A673 (cell line): ENCODE measurements at regions not wholly inside any gene's neighbourhood (a gene's known extent, or its start where the extent isn't known, plus 50 kb on each side); places are given as distances from the start of the nearest gene placed in this dataset.
A peak's percentile ranks its signal among the peaks of the same experiment; 100 is the strongest.

Source experiments
- BruUV-seq: library from RNA; stranded (reverse); fragments of 400-500 nt; replicated peaks from 2 replicates; lab custom pipeline; 2021; lab: Mats Ljungman, UMichigan
- CTCF ChIA-PET: fragments of 300-600 bp; sonication (Branson Sonifier 250); formaldehyde crosslinking; loops from one replicate; lab custom pipeline; 2022; ENCODE audit warnings: antibody characterized with exemption; lab: Charles Lee
- POLR2A ChIA-PET: fragments of 300-600 bp; sonication (Branson Sonifier 250); formaldehyde crosslinking; loops from one replicate; lab custom pipeline; 2022; ENCODE audit warnings: antibody characterized with exemption; ENCODE audit not compliant: low non-redundant PET; lab: Charles Lee
- DNase-seq: peaks from one replicate; pipeline ENCODE4 v3.0.0-alpha.2; 2015; ENCODE audit warnings: low spot score
- H3K27ac ChIP-seq: fragments of 200-600 bp; sonication (generic); 2 replicates; pipeline ENCODE4 v1.5.1; 2016; ENCODE audit warnings: mixed run types, low read depth, mild to moderate bottlenecking, mixed read lengths, antibody characterized with exemption, low read length; ENCODE audit not compliant: poor library complexity, severe bottlenecking
- H3K27me3 ChIP-seq: fragments of 200-600 bp; sonication (generic); replicated peaks from 2 replicates; pipeline ENCODE4 v1.6.1; 2017; ENCODE audit warnings: mixed run types, low read depth, mild to moderate bottlenecking, mixed read lengths, antibody characterized with exemption, low read length; ENCODE audit not compliant: insufficient read depth, poor library complexity
- H3K36me3 ChIP-seq: fragments of 200-600 bp; sonication (generic); 2 replicates; pipeline ENCODE4 v1.6.1; 2016; ENCODE audit warnings: mixed run types, mild to moderate bottlenecking, mixed read lengths, antibody characterized with exemption, low read length; ENCODE audit not compliant: insufficient read depth, poor library complexity, severe bottlenecking
- H3K4me1 ChIP-seq: fragments of 200-600 bp; sonication (generic); 2 replicates; pipeline ENCODE4 v1.6.1; 2017; ENCODE audit warnings: mixed run types, mild to moderate bottlenecking, mixed read lengths, antibody characterized with exemption, low read length; ENCODE audit not compliant: insufficient read depth, poor library complexity, severe bottlenecking
- H3K4me3 ChIP-seq: fragments of 200-600 bp; sonication (generic); 2 replicates; pipeline ENCODE4 v1.5.1; 2016; ENCODE audit warnings: low read depth, mixed run types, mild to moderate bottlenecking, mixed read lengths, low read length; ENCODE audit not compliant: poor library complexity, severe bottlenecking
- H3K9me3 ChIP-seq: fragments of 200-600 bp; sonication (generic); 2 replicates; pipeline ENCODE4 v1.6.1; 2016; ENCODE audit warnings: mixed run types, low read depth, mild to moderate bottlenecking, mixed read lengths, antibody characterized with exemption, low read length; ENCODE audit not compliant: poor library complexity, severe bottlenecking
- CTCF ChIP-seq: fragments of 300-800, 200-600 bp; sonication (generic); conservative IDR thresholded peaks from 2 replicates; pipeline ENCODE4 v1.5.1; 2017; ENCODE audit warnings: low read depth, mild to moderate bottlenecking, antibody characterized with exemption, low read length, moderate library complexity, mixed read lengths
- EZH2 ChIP-seq: fragments of 200-600 bp; sonication (generic); IDR thresholded peaks from 2 replicates; pipeline ENCODE4 v1.6.1; 2017; ENCODE audit warnings: borderline replicate concordance, low read depth, mild to moderate bottlenecking, mixed read lengths, antibody characterized with exemption, low read length; ENCODE audit not compliant: poor library complexity, severe bottlenecking
- intact Hi-C: fragments of 100-400 bp; cut with micrococcal nuclease; formaldehyde crosslinking; loops from one replicate; pipeline ENCODE4 v1.10.0; 2022; ENCODE audit not compliant: unreplicated experiment

GRCh38 chr21:30048570-30048969 lies 108.8 kb upstream of the GRIK1 start:
- Histone ChIP-seq H3K4me3 (no peak overlapping the region), H3K36me3 (no peaks in the 10 kb centered on the region), H3K27me3 (no peaks in the 10 kb centered on the region), H3K9me3 (no peaks in the 10 kb centered on the region), H3K27ac (no peak overlapping the region), H3K4me1 (no peaks in the 10 kb centered on the region)
- ChIA-PET POLR2A (no interaction called here), CTCF (interaction anchor here (0.6 kb wide), 1 partner anchor 957 kb away, joined by 5 read pairs; no protein-coding TSS in a partner anchor)
- TF ChIP-seq CTCF (no peak), EZH2 (no peak)
- no TSS peak for BruUV-seq
- intact Hi-C loops = loop anchor here (10.0 kb wide), 1 partner anchor 1036 kb away; no protein-coding TSS in a partner anchor
- no peak for DNase-seq

DNA sequence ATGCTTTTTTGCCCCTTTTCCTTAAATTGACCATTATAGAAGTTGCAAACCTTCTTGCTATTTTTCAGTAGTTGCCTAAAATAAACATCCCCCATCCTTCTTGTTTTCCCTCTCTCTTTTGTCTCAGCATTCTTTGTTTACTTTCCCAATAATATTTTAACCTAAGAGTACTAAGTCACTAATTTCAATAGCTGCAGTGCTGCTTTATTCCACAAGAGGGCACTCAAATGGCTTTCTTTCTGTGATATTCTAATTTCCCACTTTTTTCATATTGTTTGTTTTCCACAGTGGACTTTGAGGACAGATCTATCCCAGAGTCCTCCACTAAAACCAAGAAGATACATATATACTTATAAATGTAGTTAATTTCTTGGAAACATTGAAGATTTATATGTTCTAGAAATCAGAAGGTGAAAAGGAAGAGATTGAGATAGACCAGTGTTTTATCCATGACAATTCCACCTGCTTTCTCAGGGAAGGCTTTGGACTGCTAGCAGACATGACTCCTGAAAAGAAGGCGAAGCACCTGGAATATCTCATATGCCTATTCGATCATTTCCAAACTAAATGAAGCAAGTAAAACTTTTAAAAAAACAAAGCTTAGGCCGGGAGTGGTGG lies 104.8 kb upstream of the GRIK1 start:
- Histone ChIP-seq H3K27me3 (no peaks in the 10 kb centered on the region), H3K4me3 (no peak overlapping the region), H3K27ac (no peak overlapping the region), H3K9me3 (no peaks in the 10 kb centered on the region), H3K4me1 (no peaks in the 10 kb centered on the region), H3K36me3 (no peaks in the 10 kb centered on the region)
- ChIA-PET CTCF (no interaction called here), POLR2A (no interaction called here)
- TF ChIP-seq EZH2 (no peak), CTCF (peak; percentile 93)
- intact Hi-C loops = loop anchor here (2.0 to 10.0 kb wide), 2 partner anchors 150 to 1040 kb away; no protein-coding TSS in a partner anchor
- no TSS peak for BruUV-seq
- peak; percentile 45 for DNase-seq

DNA sequence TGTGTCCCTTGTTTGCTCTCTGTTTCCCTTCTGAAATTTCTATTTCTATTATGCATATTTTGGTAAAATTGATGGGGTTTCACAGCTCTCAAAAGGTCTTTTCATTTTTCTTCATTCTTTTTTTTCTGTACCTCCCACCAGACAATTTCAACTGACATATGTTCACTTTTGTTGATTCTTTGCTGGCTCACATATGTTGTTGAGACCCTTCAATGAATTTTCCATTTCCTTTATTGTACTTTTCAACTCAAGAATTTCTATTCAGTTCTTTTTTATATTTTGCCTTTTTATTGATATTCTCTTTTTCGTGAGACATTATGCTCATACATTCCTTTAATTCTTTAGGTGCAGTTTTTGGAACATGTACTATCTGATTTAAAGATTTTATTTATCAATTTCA lies 102.6 kb upstream of the GRIK1 start:
- Histone ChIP-seq H3K36me3 (no peaks in the 10 kb centered on the region), H3K9me3 (no peaks in the 10 kb centered on the region), H3K4me3 (no peak overlapping the region), H3K4me1 (no peaks in the 10 kb centered on the region), H3K27ac (no peak overlapping the region), H3K27me3 (no peaks in the 10 kb centered on the region)
- no TSS peak for BruUV-seq
- POLR2A ChIA-PET = no interaction called here
- no peak for DNase-seq
- TF ChIP-seq CTCF (no peak), EZH2 (no peak)
- CTCF ChIA-PET = no interaction called here
- intact Hi-C loops = loop anchor here (10.0 kb wide), 1 partner anchor 1042 kb away; no protein-coding TSS in a partner anchor
